ENCODE measurements at regions not wholly inside any gene's neighbourhood (a gene's known extent, or its start where the extent isn't known, plus 50 kb on each side); places are given as distances from the start of the nearest gene placed in this dataset.
"Not testable (repeated sequence)": the region's sequence is repeated elsewhere in the genome, so short reads cannot be mapped to it uniquely, and the experiment has no call there.

- DNase-seq (ENCODE audit: low read depth) = no peak
These were observed 83.3 kb upstream of the C16orf82 start for GRCh38 chr16:26983426-26983825.

- DNase-seq (ENCODE audit: low read depth) = no peak
These were observed 81.3 kb upstream of the C16orf82 start for GRCh38 chr16:26985100-26986065.

GRCh38 chr16:26987597-26988010 is 79.1 kb upstream of the C16orf82 start:
- peak; percentile 38 for DNase-seq (ENCODE audit: low read depth)

- no peak for DNase-seq (ENCODE audit: low read depth)
These were observed 78.5 kb upstream of the C16orf82 start for GRCh38 chr16:26988186-26988585.

- DNase-seq (ENCODE audit: low read depth) = not testable (repeated sequence)
These were observed 76.2 kb upstream of the C16orf82 start for GRCh38 chr16:26990384-26991120.

- DNase-seq (ENCODE audit: low read depth) = no peak
These were observed 73.9 kb upstream of the C16orf82 start for GRCh38 chr16:26992666-26993349.

GRCh38 chr16:26993511-26993910 is 73.2 kb upstream of the C16orf82 start:
- DNase-seq (ENCODE audit: low read depth) = no peak

- peak; percentile 8 for DNase-seq (ENCODE audit: low read depth)
These were observed 72.8 kb upstream of the C16orf82 start for GRCh38 chr16:26993963-26994362.

GRCh38 chr16:26995522-26995921 is 71.2 kb upstream of the C16orf82 start:
- no peak for DNase-seq (ENCODE audit: low read depth)

GRCh38 chr16:27005386-27005785 is 61.3 kb upstream of the C16orf82 start:
- DNase-seq (ENCODE audit: low read depth) = no peak

All from fibroblast of the conjunctiva (primary cell).